ENCODE measurements at regions not wholly inside any gene's neighbourhood (a gene's known extent, or its start where the extent isn't known, plus 50 kb on each side); places are given as distances from the start of the nearest gene placed in this dataset.

DNA sequence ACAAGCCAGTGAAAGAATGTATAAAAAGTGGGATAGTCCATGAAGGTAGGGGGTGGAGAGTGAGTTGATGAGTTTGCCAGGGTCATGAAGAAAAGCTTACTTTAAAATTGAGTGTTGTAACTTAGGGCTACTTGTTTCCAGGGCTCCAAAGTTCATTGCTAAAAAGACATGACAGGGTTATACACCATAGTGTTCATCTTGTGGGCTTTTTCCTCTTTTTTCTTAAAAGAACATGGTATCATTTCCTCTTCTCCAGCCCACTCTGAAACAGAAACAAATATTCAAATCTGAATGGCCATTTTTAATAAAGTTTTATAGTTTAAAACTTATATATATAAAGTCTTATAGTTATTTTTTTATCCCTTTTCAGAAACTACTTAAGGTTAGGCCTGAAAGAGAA, 115.7 kb upstream of the SMC2 start:
- intact Hi-C loops (cut with DNase I): no loop called here
- TF ChIP-seq, protein P1, sequence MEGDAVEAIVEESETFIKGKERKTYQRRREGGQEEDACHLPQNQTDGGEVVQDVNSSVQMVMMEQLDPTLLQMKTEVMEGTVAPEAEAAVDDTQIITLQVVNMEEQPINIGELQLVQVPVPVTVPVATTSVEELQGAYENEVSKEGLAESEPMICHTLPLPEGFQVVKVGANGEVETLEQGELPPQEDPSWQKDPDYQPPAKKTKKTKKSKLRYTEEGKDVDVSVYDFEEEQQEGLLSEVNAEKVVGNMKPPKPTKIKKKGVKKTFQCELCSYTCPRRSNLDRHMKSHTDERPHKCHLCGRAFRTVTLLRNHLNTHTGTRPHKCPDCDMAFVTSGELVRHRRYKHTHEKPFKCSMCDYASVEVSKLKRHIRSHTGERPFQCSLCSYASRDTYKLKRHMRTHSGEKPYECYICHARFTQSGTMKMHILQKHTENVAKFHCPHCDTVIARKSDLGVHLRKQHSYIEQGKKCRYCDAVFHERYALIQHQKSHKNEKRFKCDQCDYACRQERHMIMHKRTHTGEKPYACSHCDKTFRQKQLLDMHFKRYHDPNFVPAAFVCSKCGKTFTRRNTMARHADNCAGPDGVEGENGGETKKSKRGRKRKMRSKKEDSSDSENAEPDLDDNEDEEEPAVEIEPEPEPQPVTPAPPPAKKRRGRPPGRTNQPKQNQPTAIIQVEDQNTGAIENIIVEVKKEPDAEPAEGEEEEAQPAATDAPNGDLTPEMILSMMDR (IDR thresholded peaks at IDR 0.05): no peak
- DNase-seq: no peak

DNA sequence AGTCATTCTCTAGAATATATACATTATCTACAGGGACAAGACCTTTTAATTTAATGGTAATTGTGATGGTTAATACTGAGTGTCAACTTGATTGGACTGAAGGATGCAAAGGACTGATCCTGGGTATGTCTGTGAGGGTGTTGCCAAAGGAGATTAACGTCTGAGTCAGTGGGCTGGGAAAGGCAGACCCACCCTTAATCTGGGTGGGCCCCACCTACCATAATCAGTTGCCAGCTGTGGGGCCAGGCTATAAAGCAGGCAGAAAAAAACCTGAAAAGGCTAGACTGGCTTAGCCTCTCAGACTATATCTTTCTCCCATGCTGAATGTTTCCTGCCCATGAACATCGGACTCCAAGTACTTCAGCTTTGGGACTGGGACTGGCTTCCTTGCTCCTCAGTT, 112.2 kb upstream of the SMC2 start:
- ATAC-seq (no peak), DNase-seq (no peak)
- Histone ChIP-seq H3K27ac (no peak overlapping the region), H3K27me3 (no peaks in the 10 kb centered on the region), H3K4me3 (no peak overlapping the region), H3K36me3 (no peaks in the 10 kb centered on the region), H3K9me3 (no peaks in the 10 kb centered on the region), H3K4me1 (no peaks in the 10 kb centered on the region)
- intact Hi-C loops (cut with DNase I): no loop called here
- TF ChIP-seq, protein P1 (IDR thresholded peaks at IDR 0.05): no peak

More for the DNA sequence above, 115.7 kb upstream of the SMC2 start:
- Histone ChIP-seq H3K4me3 (no peak overlapping the region), H3K4me1 (no peaks in the 10 kb centered on the region), H3K27me3 (no peaks in the 10 kb centered on the region), H3K9me3 (no peaks in the 10 kb centered on the region), H3K27ac (no peak overlapping the region), H3K36me3 (no peaks in the 10 kb centered on the region)
- no peak for ATAC-seq

DNA sequence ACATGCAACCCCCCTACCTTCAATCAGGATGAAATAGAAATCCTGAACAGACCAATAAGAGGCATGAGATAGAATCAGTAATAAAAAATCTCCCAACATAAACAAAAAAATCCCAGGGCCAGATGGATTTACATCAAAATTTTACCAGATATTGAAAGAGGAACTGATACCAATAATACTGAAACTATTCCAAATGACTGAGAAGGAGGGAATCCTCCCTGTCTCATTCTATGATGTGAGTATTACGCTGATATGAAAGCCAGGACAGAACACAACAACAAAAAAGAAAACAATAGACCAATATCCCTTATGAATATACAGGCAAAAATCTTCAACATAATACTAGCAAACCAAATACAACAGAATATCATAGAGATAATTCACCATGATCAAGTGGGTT, 109.0 kb upstream of the SMC2 start:
- no peak overlapping the region for H3K4me3 ChIP-seq
- H3K36me3 ChIP-seq: no peaks in the 10 kb centered on the region
- TF ChIP-seq, protein P1 (IDR thresholded peaks at IDR 0.05): no peak
- ATAC-seq (no peak), DNase-seq (no peak)
- no peaks in the 10 kb centered on the region for H3K4me1 ChIP-seq
- H3K27ac ChIP-seq: no peak overlapping the region
- intact Hi-C loops (cut with DNase I): no loop called here
- H3K9me3 ChIP-seq: no peaks in the 10 kb centered on the region
- no peaks in the 10 kb centered on the region for H3K27me3 ChIP-seq

DNA sequence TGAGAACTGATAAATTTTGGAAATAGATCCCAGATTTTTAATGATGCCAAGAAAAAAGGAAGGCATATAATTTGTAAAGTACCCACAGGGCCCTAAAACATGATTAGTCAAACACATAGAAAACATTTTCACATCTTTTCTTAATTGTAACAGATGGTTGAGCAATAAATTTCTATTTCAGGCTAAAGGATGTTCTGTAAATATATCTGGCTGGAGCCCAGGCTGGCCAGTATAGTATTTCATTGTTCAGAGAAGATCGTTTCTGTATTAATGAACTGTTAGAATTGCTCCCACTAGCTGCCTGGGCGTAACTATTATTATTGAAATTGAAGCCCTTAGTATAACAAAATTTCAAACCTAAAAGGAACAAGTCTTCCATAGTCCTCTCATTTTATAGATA, 105.3 kb upstream of the SMC2 start:
- H3K27ac ChIP-seq: no peak overlapping the region
- no peaks in the 10 kb centered on the region for H3K9me3 ChIP-seq
- TF ChIP-seq, protein P1 (IDR thresholded peaks at IDR 0.05): no peak
- H3K36me3 ChIP-seq: no peaks in the 10 kb centered on the region
- intact Hi-C loops (cut with DNase I): no loop called here
- no peaks in the 10 kb centered on the region for H3K27me3 ChIP-seq
- H3K4me1 ChIP-seq: no peaks in the 10 kb centered on the region
- peak in 2 of 4 donors; percentile 4 to 28 for DNase-seq
- ATAC-seq: no peak
- no peak overlapping the region for H3K4me3 ChIP-seq

DNA sequence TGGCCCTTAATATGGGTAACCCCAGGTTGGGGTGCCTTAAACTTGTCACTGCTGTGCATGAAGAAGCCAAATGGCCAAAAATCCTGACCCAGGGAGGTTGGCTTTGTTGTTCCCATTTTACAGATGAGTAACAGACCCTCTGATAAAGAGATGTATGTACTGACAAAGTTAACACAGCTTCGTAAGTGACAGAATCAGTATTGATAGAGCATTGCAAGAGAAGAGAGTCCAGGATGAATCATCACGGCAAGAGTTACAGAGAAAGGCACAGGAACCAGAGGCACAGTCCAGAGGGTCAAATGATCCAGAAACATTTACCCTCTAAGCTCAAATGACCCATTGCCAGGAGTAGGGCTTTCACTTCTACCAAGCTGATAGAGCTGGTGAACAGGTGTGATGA, 103.8 kb upstream of the SMC2 start:
- no peaks in the 10 kb centered on the region for H3K27me3 ChIP-seq
- H3K9me3 ChIP-seq: no peaks in the 10 kb centered on the region
- no peak overlapping the region for H3K4me3 ChIP-seq
- ATAC-seq (no peak), DNase-seq (no peak)
- no peaks in the 10 kb centered on the region for H3K36me3 ChIP-seq
- H3K27ac ChIP-seq: no peak overlapping the region
- no peaks in the 10 kb centered on the region for H3K4me1 ChIP-seq
- TF ChIP-seq, protein P1 (IDR thresholded peaks at IDR 0.05): no peak
- intact Hi-C loops (cut with DNase I): no loop called here
